Trophoblast cell (in vitro differentiated cells and primary cell): ENCODE measurements at regions not wholly inside any gene's neighbourhood (a gene's known extent, or its start where the extent isn't known, plus 50 kb on each side); places are given as distances from the start of the nearest gene placed in this dataset.

ENCODE experiments used
- DNase-seq, 2 donors: peaks; one replicate each; pipeline ENCODE4 v3.0.0-alpha.2; 2016
- H2AFZ ChIP-seq: 2 replicates; pipeline ENCODE4 v1.6.1; 2013; ENCODE audit warnings: low read length, moderate library complexity, mild to moderate bottlenecking; ENCODE audit not compliant: insufficient read depth, poor library complexity
- H2AK5ac ChIP-seq: 2 replicates; pipeline ENCODE4 v1.6.1; 2013; ENCODE audit warnings: mild to moderate bottlenecking, low read length
- H2BK120ac ChIP-seq: 2 replicates; pipeline ENCODE4 v1.6.1; 2013; ENCODE audit warnings: low read length, mild to moderate bottlenecking, moderate library complexity; ENCODE audit not compliant: insufficient read depth, poor library complexity
- H2BK12ac ChIP-seq: 2 replicates; pipeline ENCODE4 v1.6.1; 2013; ENCODE audit warnings: mild to moderate bottlenecking, low read length, moderate library complexity
- H2BK5ac ChIP-seq: 2 replicates; pipeline ENCODE4 v1.6.1; 2013; ENCODE audit warnings: low read length, low read depth, moderate library complexity, mild to moderate bottlenecking; ENCODE audit not compliant: poor library complexity
- H3K14ac ChIP-seq: 2 replicates; pipeline ENCODE4 v1.6.1; 2013; ENCODE audit warnings: mild to moderate bottlenecking, low read length
- H3K18ac ChIP-seq: 2 replicates; pipeline ENCODE4 v1.6.1; 2013; ENCODE audit warnings: mild to moderate bottlenecking, low read length
- H3K23ac ChIP-seq: 2 replicates; pipeline ENCODE4 v1.6.1; 2013; ENCODE audit warnings: low read length
- H3K27ac ChIP-seq: 2 replicates; pipeline ENCODE4 v1.5.1; 2013; ENCODE audit warnings: low read depth, mild to moderate bottlenecking, inconsistent platforms, low read length, moderate library complexity
- H3K27me3 ChIP-seq: 2 replicates; pipeline ENCODE4 v1.6.1; 2013; ENCODE audit warnings: inconsistent platforms, mild to moderate bottlenecking, low read length, moderate library complexity; ENCODE audit not compliant: insufficient read depth
- H3K36me3 ChIP-seq, 2 experiments: 1 replicate in 1 of 2; 2 replicates in 1 of 2; pipeline ENCODE4 v1.6.1; 2013; ENCODE audit warnings: low read length in 2 of 2, mild to moderate bottlenecking in 2 of 2, moderate library complexity in 1 of 2; ENCODE audit not compliant: insufficient read depth in 2 of 2, control insufficient read depth in 1 of 2
- H3K4ac ChIP-seq: 2 replicates; pipeline ENCODE4 v1.6.1; 2013; ENCODE audit warnings: low read depth, mild to moderate bottlenecking, low read length, moderate library complexity
- H3K4me1 ChIP-seq, 2 experiments: 1 replicate in 1 of 2; 2 replicates in 1 of 2; pipeline ENCODE4 v1.6.1; 2013; ENCODE audit warnings: low read length in 2 of 2, mild to moderate bottlenecking in 2 of 2, moderate library complexity in 1 of 2; ENCODE audit not compliant: insufficient read depth in 2 of 2, control insufficient read depth in 1 of 2
- H3K4me2 ChIP-seq: 2 replicates; pipeline ENCODE4 v1.6.1; 2013; ENCODE audit warnings: inconsistent platforms, mild to moderate bottlenecking, low read length, moderate library complexity
- H3K4me3 ChIP-seq: 2 replicates; pipeline ENCODE4 v1.5.1; 2013; ENCODE audit warnings: mild to moderate bottlenecking, low read depth, low read length, inconsistent platforms
- H3K79me1 ChIP-seq: one replicate; pipeline ENCODE4 v1.6.1; 2013; ENCODE audit warnings: low read length
- H3K79me2 ChIP-seq: 2 replicates; pipeline ENCODE4 v1.6.1; 2013; ENCODE audit warnings: low read length, mild to moderate bottlenecking; ENCODE audit not compliant: control insufficient read depth, insufficient read depth, poor library complexity
- H3K9ac ChIP-seq: 2 replicates; pipeline ENCODE4 v1.6.1; 2013; ENCODE audit warnings: mild to moderate bottlenecking, low read length
- H3K9me3 ChIP-seq: 2 replicates; pipeline ENCODE4 v1.6.1; 2013; ENCODE audit warnings: low read depth, mild to moderate bottlenecking, control low read depth, inconsistent platforms, low read length; ENCODE audit not compliant: insufficient read depth
- H4K12ac ChIP-seq: 2 replicates; pipeline ENCODE4 v1.6.1; 2013; ENCODE audit warnings: low read depth, mild to moderate bottlenecking, low read length, moderate library complexity
- H4K8ac ChIP-seq: 2 replicates; pipeline ENCODE4 v1.6.1; 2013; ENCODE audit warnings: low read depth, mild to moderate bottlenecking, low read length, moderate library complexity
- H4K91ac ChIP-seq: one replicate; pipeline ENCODE4 v1.6.1; 2013; ENCODE audit warnings: low read depth, mild to moderate bottlenecking, low read length, moderate library complexity
- WGBS: extraction: QIAGEN DNeasy Blood & Tissue Kit; methylation state at CpG from one replicate; pipeline ENCODE4 v1.1.7; 2013; ENCODE audit warnings: missing lambda C conversion rate; ENCODE audit not compliant: insufficient read length, insufficient coverage; ENCODE audit errors: extremely low coverage; 5-methylcytosine and 5-hydroxymethylcytosine counted together

GRCh38 chr7:68692511-68692910 is 905.8 kb upstream of the AUTS2 start:
- no peak overlapping the region for H2BK12ac ChIP-seq
- no peak overlapping the region for H3K18ac ChIP-seq
- H2AK5ac ChIP-seq = no peak overlapping the region
- no peak overlapping the region for H4K12ac ChIP-seq
- no peak overlapping the region for H3K4me3 ChIP-seq
- H3K9me3 ChIP-seq = no peaks in the 10 kb centered on the region
- H2BK5ac ChIP-seq = no peak overlapping the region
- H2AFZ ChIP-seq = no peak overlapping the region
- no peaks in the 10 kb centered on the region for H3K36me3 ChIP-seq
- no peaks in the 10 kb centered on the region for H3K79me2 ChIP-seq
- no peak overlapping the region for H4K91ac ChIP-seq
- H4K8ac ChIP-seq = no peak overlapping the region
- H3K4me1 ChIP-seq = no peaks in the 10 kb centered on the region
- H3K4ac ChIP-seq = no peak overlapping the region
- H3K14ac ChIP-seq = no peak overlapping the region
- no peaks in the 10 kb centered on the region for H3K79me1 ChIP-seq
- no peak overlapping the region for H3K4me2 ChIP-seq
- H3K27ac ChIP-seq = no peak overlapping the region
- no peak overlapping the region for H3K23ac ChIP-seq
- no peak overlapping the region for H3K9ac ChIP-seq
- DNase-seq = no peak
- no CpG with 5 or more reads among the region's 4 CpGs for WGBS
- H3K27me3 ChIP-seq = no peaks in the 10 kb centered on the region
- H2BK120ac ChIP-seq = no peak overlapping the region

GRCh38 chr7:68694656-68695055 is 903.6 kb upstream of the AUTS2 start:
- Histone ChIP-seq H4K91ac (no peak overlapping the region), H3K9me3 (no peaks in the 10 kb centered on the region), H3K27ac (no peak overlapping the region), H3K4me2 (no peak overlapping the region), H2BK12ac (no peak overlapping the region), H2AFZ (no peak overlapping the region), H3K79me1 (no peaks in the 10 kb centered on the region), H2BK5ac (no peak overlapping the region), H2AK5ac (no peak overlapping the region), H3K4me1 (peaks cover 0 to 2% of the 10 kb centered on the region in 2 experiments), H4K8ac (no peak overlapping the region), H3K4me3 (no peak overlapping the region), H3K23ac (no peak overlapping the region), H3K14ac (no peak overlapping the region), H3K4ac (no peak overlapping the region), H2BK120ac (no peak overlapping the region), H4K12ac (no peak overlapping the region), H3K79me2 (no peaks in the 10 kb centered on the region), H3K27me3 (no peaks in the 10 kb centered on the region), H3K36me3 (no peaks in the 10 kb centered on the region), H3K9ac (no peak overlapping the region), H3K18ac (no peak overlapping the region)
- no CpG with 5 or more reads among the region's 1 CpG for WGBS
- DNase-seq = no peak

GRCh38 chr7:68697796-68698280 is 900.4 kb upstream of the AUTS2 start:
- Histone ChIP-seq H3K4me2 (no peak overlapping the region), H3K4me1 (peaks cover 0 to 2% of the 10 kb centered on the region in 2 experiments), H3K23ac (no peak overlapping the region), H3K9me3 (no peaks in the 10 kb centered on the region), H2BK5ac (no peak overlapping the region), H3K27me3 (no peaks in the 10 kb centered on the region), H2AFZ (no peak overlapping the region), H4K12ac (no peak overlapping the region), H3K4me3 (no peak overlapping the region), H2BK120ac (no peak overlapping the region), H2BK12ac (no peak overlapping the region), H3K14ac (no peak overlapping the region), H2AK5ac (no peak overlapping the region), H3K36me3 (no peaks in the 10 kb centered on the region), H3K79me2 (no peaks in the 10 kb centered on the region), H3K9ac (peak overlapping the region; percentile 45), H3K79me1 (no peaks in the 10 kb centered on the region), H3K4ac (no peak overlapping the region), H3K27ac (no peak overlapping the region), H4K91ac (no peak overlapping the region), H4K8ac (no peak overlapping the region), H3K18ac (no peak overlapping the region)
- no CpG with 5 or more reads among the region's 7 CpGs for WGBS
- no peak for DNase-seq

GRCh38 chr7:68699090-68699711 is 899.1 kb upstream of the AUTS2 start:
- no CpG with 5 or more reads among the region's 6 CpGs for WGBS
- no peak overlapping the region for H3K27ac ChIP-seq
- no peaks in the 10 kb centered on the region for H3K9me3 ChIP-seq
- no peaks in the 10 kb centered on the region for H3K79me1 ChIP-seq
- H2BK12ac ChIP-seq = no peak overlapping the region
- no peaks in the 10 kb centered on the region for H3K79me2 ChIP-seq
- H3K4me1 ChIP-seq = peaks cover 0 to 2% of the 10 kb centered on the region in 2 experiments
- DNase-seq = no peak
- H3K27me3 ChIP-seq = no peaks in the 10 kb centered on the region
- no peak overlapping the region for H2BK120ac ChIP-seq
- no peak overlapping the region for H3K18ac ChIP-seq
- H3K4me3 ChIP-seq = no peak overlapping the region
- H3K14ac ChIP-seq = no peak overlapping the region
- no peak overlapping the region for H3K4ac ChIP-seq
- no peaks in the 10 kb centered on the region for H3K36me3 ChIP-seq
- no peak overlapping the region for H3K4me2 ChIP-seq
- H2AFZ ChIP-seq = no peak overlapping the region
- no peak overlapping the region for H4K8ac ChIP-seq
- H2BK5ac ChIP-seq = no peak overlapping the region
- no peak overlapping the region for H4K12ac ChIP-seq
- H3K23ac ChIP-seq = no peak overlapping the region
- no peak overlapping the region for H4K91ac ChIP-seq
- no peak overlapping the region for H3K9ac ChIP-seq
- no peak overlapping the region for H2AK5ac ChIP-seq
